ENCODE measurements at regions not wholly inside any gene's neighbourhood (a gene's known extent, or its start where the extent isn't known, plus 50 kb on each side); places are given as distances from the start of the nearest gene placed in this dataset.
"Not testable (repeated sequence)": the region's sequence is repeated elsewhere in the genome, so short reads cannot be mapped to it uniquely, and the experiment has no call there.

DNA sequence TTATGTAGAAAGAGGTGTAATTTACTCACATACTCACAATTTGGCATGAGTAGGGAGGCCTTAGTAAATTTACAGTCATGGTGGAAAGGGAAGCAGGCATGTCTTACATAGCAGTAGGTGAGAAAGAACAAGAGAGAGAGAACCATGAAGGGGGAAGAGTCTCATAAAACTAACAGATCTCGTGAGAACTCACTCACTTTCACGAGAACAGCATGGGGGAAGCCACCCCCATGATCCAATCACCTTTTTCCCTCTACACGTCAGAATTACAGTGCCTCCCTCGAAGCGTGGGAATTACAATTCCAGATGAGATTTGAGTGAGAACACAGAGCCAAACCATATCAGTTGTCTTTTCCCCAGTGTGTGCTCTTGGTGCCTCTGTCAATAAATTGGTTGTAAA, 855.3 kb downstream of the TBL1XR1 start:
- no peaks in the 10 kb centered on the region for H3K36me3 ChIP-seq (ENCODE audit: insufficient read depth)
- H3K79me2 ChIP-seq (ENCODE audit: insufficient read depth, low read depth) = no peaks in the 10 kb centered on the region
- no peaks in the 10 kb centered on the region for H3K27me3 ChIP-seq (ENCODE audit: insufficient read depth, low read depth)
- H3K4me2 ChIP-seq = no peak overlapping the region
- no peak overlapping the region for H3K4me3 ChIP-seq (IDR thresholded peaks at IDR 0.05; ENCODE audit: insufficient read depth, low read depth, low read length)
- no peaks in the 10 kb centered on the region for H4K20me1 ChIP-seq (ENCODE audit: insufficient read depth)
- no peak overlapping the region for H2AFZ ChIP-seq (ENCODE audit: low read depth)
- no peaks in the 10 kb centered on the region for H3K4me1 ChIP-seq (ENCODE audit: low read depth, poor library complexity, severe bottlenecking)
- no peak overlapping the region for H3K9ac ChIP-seq
- no peak overlapping the region for H3K27ac ChIP-seq
- no peak for TF ChIP-seq CTCF (conservative IDR thresholded peaks at IDR 0.05; ENCODE audit: low read depth, low read length)

- Histone ChIP-seq H3K9ac (no peak overlapping the region), H4K20me1 (ENCODE audit: insufficient read depth) (no peaks in the 10 kb centered on the region), H3K4me1 (ENCODE audit: low read depth, poor library complexity, severe bottlenecking) (no peaks in the 10 kb centered on the region), H3K36me3 (ENCODE audit: insufficient read depth) (no peaks in the 10 kb centered on the region), H3K27ac (no peak overlapping the region), H3K4me3 (IDR thresholded peaks at IDR 0.05; ENCODE audit: insufficient read depth, low read depth, low read length) (no peak overlapping the region), H3K79me2 (ENCODE audit: insufficient read depth, low read depth) (no peaks in the 10 kb centered on the region), H3K4me2 (no peak overlapping the region), H2AFZ (ENCODE audit: low read depth) (no peak overlapping the region), H3K27me3 (ENCODE audit: insufficient read depth, low read depth) (no peaks in the 10 kb centered on the region)
- no peak for TF ChIP-seq CTCF (conservative IDR thresholded peaks at IDR 0.05; ENCODE audit: low read depth, low read length)
Observed at GRCh38 chr3:176328666-176329065, 868.6 kb downstream of the TBL1XR1 start.

DNA sequence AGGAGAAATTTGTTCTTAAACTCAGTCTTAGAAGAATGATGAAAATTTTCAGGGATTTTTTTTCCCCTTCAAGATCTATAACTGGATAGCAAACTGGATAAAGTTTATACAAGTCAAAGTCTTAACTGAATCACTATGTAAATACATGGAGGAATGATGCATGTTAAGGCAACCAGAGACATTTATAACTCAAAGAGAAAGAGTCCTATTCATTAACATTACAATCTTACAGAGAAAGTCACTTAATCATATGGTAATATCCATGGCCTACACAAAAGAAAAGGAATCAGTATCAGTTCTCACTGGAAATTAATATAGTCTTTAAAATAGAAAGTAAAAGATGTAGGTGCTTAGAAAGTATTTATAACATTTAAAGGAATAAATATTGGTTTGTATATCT, 869.1 kb downstream of the TBL1XR1 start:
- Histone ChIP-seq H3K4me3 (IDR thresholded peaks at IDR 0.05; ENCODE audit: insufficient read depth, low read depth, low read length) (no peak overlapping the region), H3K27ac (no peak overlapping the region), H3K9ac (no peak overlapping the region), H3K27me3 (ENCODE audit: insufficient read depth, low read depth) (no peaks in the 10 kb centered on the region), H3K4me2 (no peak overlapping the region), H3K79me2 (ENCODE audit: insufficient read depth, low read depth) (no peaks in the 10 kb centered on the region), H3K4me1 (ENCODE audit: low read depth, poor library complexity, severe bottlenecking) (no peaks in the 10 kb centered on the region), H2AFZ (ENCODE audit: low read depth) (no peak overlapping the region), H3K36me3 (ENCODE audit: insufficient read depth) (no peaks in the 10 kb centered on the region), H4K20me1 (ENCODE audit: insufficient read depth) (no peaks in the 10 kb centered on the region)
- no peak for TF ChIP-seq CTCF (conservative IDR thresholded peaks at IDR 0.05; ENCODE audit: low read depth, low read length)

DNA sequence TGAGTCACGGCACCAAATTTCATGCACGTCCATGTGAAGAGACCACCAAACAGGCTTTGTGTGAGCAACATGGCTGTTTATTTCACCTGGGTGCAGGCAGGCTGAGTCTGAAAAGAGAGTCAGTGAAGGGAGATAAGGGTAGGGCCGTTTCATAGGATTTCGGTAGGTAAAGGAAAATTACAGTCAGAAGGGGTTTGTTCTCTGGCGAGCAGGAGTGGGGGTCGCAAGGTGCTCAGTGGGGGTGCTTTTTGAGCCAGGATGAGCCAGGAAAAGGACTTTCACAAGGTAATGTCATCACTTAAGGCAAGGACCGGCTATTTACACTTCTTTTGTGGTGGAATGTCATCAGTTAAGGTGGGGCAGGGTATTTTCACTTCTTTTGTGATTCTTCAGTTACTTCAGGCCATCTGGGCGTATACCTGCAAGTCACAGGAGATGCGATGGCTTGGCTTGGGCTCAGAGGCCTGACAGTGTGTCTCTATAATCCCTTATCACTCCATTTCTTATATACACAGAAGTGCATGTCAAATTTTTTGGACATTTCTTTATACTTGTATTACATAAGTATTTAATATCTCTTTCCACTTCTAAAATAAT, 870.3 kb downstream of the TBL1XR1 start:
- not testable (repeated sequence) for H3K9ac ChIP-seq; H3K27ac ChIP-seq; H4K20me1 ChIP-seq (ENCODE audit: insufficient read depth); H3K4me2 ChIP-seq; H3K79me2 ChIP-seq (ENCODE audit: insufficient read depth, low read depth); H3K27me3 ChIP-seq (ENCODE audit: insufficient read depth, low read depth); H3K4me3 ChIP-seq (IDR thresholded peaks at IDR 0.05; ENCODE audit: insufficient read depth, low read depth, low read length); H3K36me3 ChIP-seq (ENCODE audit: insufficient read depth); H2AFZ ChIP-seq (ENCODE audit: low read depth); H3K4me1 ChIP-seq (ENCODE audit: low read depth, poor library complexity, severe bottlenecking)

GRCh38 chr3:176321532-176321931, 875.8 kb downstream of the TBL1XR1 start:
- not testable (repeated sequence) for H3K4me1 ChIP-seq (ENCODE audit: low read depth, poor library complexity, severe bottlenecking); H3K4me2 ChIP-seq; H3K36me3 ChIP-seq (ENCODE audit: insufficient read depth); H3K4me3 ChIP-seq (IDR thresholded peaks at IDR 0.05; ENCODE audit: insufficient read depth, low read depth, low read length); H3K27ac ChIP-seq; H3K9ac ChIP-seq; H4K20me1 ChIP-seq (ENCODE audit: insufficient read depth); H2AFZ ChIP-seq (ENCODE audit: low read depth); H3K27me3 ChIP-seq (ENCODE audit: insufficient read depth, low read depth); H3K79me2 ChIP-seq (ENCODE audit: insufficient read depth, low read depth)

Measured in KMS-11 (cell line).